Mucosa of rectum (tissue), 2 donors: ENCODE measurements at regions not wholly inside any gene's neighbourhood (a gene's known extent, or its start where the extent isn't known, plus 50 kb on each side); places are given as distances from the start of the nearest gene placed in this dataset.
"Not testable (repeated sequence)": the region's sequence is repeated elsewhere in the genome, so short reads cannot be mapped to it uniquely, and the experiment has no call there.

Experiments used
- H3K27ac ChIP-seq, 2 donors: one replicate each; pipeline ENCODE4 v1.7.0; 2013; ENCODE audit warnings: inconsistent platforms in 2 of 2, low read depth in 2 of 2, low read length in 2 of 2
- H3K27me3 ChIP-seq, 2 donors: one replicate each; pipeline ENCODE4 v1.7.0; 2013; ENCODE audit warnings: low read length in 2 of 2; ENCODE audit not compliant: control insufficient read depth in 2 of 2, insufficient read depth in 2 of 2
- H3K36me3 ChIP-seq, 2 donors: one replicate each; pipeline ENCODE4 v1.7.0; 2013; ENCODE audit warnings: low read length in 2 of 2; ENCODE audit not compliant: control insufficient read depth in 2 of 2, insufficient read depth in 2 of 2
- H3K4me1 ChIP-seq, 2 donors: one replicate each; pipeline ENCODE4 v1.7.0; 2013; ENCODE audit warnings: low read length in 2 of 2, mild to moderate bottlenecking in 1 of 2; ENCODE audit not compliant: control insufficient read depth in 2 of 2, insufficient read depth in 2 of 2
- H3K4me3 ChIP-seq, 2 donors: one replicate each; pipeline ENCODE4 v1.7.0; 2013; ENCODE audit warnings: low read length in 2 of 2
- H3K9ac ChIP-seq, 2 donors: one replicate each; pipeline ENCODE4 v1.7.0; 2013; ENCODE audit warnings: low read length in 2 of 2, low read depth in 1 of 2, mild to moderate bottlenecking in 1 of 2
- H3K9me3 ChIP-seq, 2 donors: one replicate each; pipeline ENCODE4 v1.7.0; 2013; ENCODE audit warnings: low read length in 2 of 2; ENCODE audit not compliant: control insufficient read depth in 2 of 2
- donor health status: healthy.
- donor health status: Normal muscosa, but diverticular disease.

GRCh38 chr16:64345142-64345541 is 776.7 kb downstream of the CDH11 start:
- Histone ChIP-seq H3K4me1 (no peaks in the 10 kb centered on the region), H3K9me3 (no peaks in the 10 kb centered on the region), H3K27me3 (no peaks in the 10 kb centered on the region), H3K36me3 (no peaks in the 10 kb centered on the region), H3K4me3 (no peak overlapping the region), H3K9ac (no peak overlapping the region), H3K27ac (no peak overlapping the region)

- H3K4me1 ChIP-seq, H3K4me3 ChIP-seq, H3K27me3 ChIP-seq, H3K36me3 ChIP-seq, H3K9me3 ChIP-seq, H3K27ac ChIP-seq, H3K9ac ChIP-seq: not testable (repeated sequence)
Observed at GRCh38 chr16:64343820-64344443, 777.9 kb downstream of the CDH11 start.

DNA sequence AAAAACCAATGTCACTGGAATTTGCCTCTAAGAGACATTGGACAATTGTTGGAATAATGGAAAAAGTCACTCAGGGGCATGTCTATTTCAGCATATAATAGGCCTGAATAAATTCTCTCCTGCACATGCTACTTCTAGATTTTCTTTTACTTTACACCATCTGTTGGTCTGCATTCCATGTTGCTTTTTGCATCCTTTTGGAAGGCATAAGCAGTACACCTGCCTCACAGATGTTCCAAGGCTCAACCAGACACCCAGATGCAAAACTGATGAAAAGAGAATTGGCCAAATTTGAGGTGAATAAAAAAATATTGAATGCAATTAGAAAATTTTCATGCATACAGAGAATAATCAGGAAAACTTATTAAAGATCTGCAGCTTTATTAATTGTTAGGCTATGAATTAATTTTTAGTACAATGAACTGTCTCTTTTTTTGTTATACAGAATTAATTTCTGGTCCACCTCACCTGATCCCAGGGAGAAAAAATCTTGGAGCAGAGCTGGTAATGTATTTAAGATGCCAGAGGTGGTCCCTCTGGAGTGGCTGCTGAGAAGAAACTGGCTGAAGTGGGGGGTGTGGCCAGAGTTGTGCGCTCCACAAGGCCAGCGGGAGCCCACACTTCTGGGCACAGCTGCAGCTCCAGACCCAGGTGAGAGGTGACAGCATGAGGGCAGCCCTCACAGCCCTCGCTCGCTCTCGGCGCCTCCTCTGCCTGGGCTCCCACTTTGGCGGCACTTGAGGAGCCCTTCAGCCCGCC is 778.6 kb downstream of the CDH11 start:
- H3K9me3 ChIP-seq, result no peaks in the 10 kb centered on the region
- H3K4me3 ChIP-seq, result no peak overlapping the region
- H3K27ac ChIP-seq, result no peak overlapping the region
- H3K4me1 ChIP-seq, result no peaks in the 10 kb centered on the region
- H3K9ac ChIP-seq, result no peak overlapping the region
- no peaks in the 10 kb centered on the region for H3K36me3 ChIP-seq
- no peaks in the 10 kb centered on the region for H3K27me3 ChIP-seq

GRCh38 chr16:64341336-64341735 is 780.5 kb downstream of the CDH11 start:
- not testable (repeated sequence) for H3K27me3 ChIP-seq, H3K27ac ChIP-seq, H3K9me3 ChIP-seq

DNA sequence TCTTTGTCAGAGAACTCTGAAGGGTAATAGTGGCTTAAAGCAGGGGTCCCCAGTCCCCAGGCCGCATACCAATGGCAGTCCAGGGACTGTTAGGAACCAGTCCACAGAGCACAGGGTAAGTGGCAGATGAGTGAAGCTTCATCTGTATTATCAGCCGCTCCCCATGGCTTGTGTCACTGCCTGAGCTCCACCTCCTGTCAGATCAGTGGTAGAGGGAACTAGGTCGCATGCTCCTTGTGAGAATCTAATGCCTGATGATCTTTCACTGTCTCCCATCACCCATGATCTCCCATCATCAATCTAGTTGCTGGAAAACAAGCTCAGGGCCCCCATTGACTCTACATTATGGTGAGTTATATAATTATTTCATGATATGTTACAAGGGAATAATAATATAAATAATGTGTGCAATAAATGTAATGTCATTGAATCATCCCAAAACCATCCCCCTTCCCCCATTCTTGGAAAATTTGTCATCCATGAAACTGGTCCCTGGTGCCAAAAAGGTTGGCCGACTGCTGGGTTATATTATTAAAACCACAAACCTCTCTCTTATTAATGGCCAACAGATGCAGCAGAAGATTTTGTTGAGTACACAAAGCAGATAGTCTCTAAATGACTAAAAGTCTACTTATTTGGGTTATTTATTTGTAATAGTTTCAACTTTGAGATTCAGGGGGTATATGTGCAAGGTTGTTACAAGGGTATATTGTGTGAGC is 782.7 kb downstream of the CDH11 start:
- Histone ChIP-seq H3K27ac (no peak overlapping the region), H3K36me3 (no peaks in the 10 kb centered on the region), H3K9me3 (no peaks in the 10 kb centered on the region), H3K27me3 (no peaks in the 10 kb centered on the region), H3K9ac (no peak overlapping the region), H3K4me1 (no peaks in the 10 kb centered on the region), H3K4me3 (no peak overlapping the region)

More at GRCh38 chr16:64341336-64341735, 780.5 kb downstream of the CDH11 start:
- not testable (repeated sequence) for H3K9ac ChIP-seq, H3K4me3 ChIP-seq, H3K36me3 ChIP-seq, H3K4me1 ChIP-seq

DNA sequence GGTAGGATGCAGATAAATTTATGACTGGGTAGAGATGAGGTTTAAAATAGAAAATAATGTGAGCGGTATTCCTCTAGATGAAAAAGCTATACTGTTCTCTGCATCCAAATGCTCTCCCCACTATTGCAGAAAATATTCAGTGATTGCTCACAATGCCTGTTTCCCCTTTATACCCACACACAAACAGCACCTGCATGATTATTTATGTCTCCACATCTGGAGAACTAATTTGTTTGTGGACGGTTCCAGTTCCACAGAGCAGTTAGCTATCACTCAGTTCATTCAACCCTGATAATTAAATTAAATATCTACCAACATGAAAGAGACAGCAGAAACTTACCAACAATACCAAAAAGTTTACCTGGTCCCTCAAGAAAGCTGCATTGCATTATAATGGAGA is 800.0 kb downstream of the CDH11 start:
- Histone ChIP-seq H3K27me3 (no peaks in the 10 kb centered on the region), H3K4me1 (no peaks in the 10 kb centered on the region), H3K4me3 (no peak overlapping the region), H3K27ac (no peak overlapping the region), H3K9ac (no peak overlapping the region), H3K36me3 (no peaks in the 10 kb centered on the region), H3K9me3 (no peaks in the 10 kb centered on the region)

GRCh38 chr16:64321066-64321465 is 800.8 kb downstream of the CDH11 start:
- Histone ChIP-seq H3K36me3 (no peaks in the 10 kb centered on the region), H3K4me1 (no peaks in the 10 kb centered on the region), H3K27me3 (no peaks in the 10 kb centered on the region), H3K27ac (no peak overlapping the region), H3K9ac (no peak overlapping the region), H3K4me3 (no peak overlapping the region), H3K9me3 (no peaks in the 10 kb centered on the region)

GRCh38 chr16:64317601-64318000 is 804.3 kb downstream of the CDH11 start:
- Histone ChIP-seq H3K27me3 (no peaks in the 10 kb centered on the region), H3K9ac (no peak overlapping the region), H3K36me3 (no peaks in the 10 kb centered on the region), H3K4me1 (no peaks in the 10 kb centered on the region), H3K4me3 (no peak overlapping the region), H3K27ac (no peak overlapping the region), H3K9me3 (no peaks in the 10 kb centered on the region)

GRCh38 chr16:64313726-64314125 is 808.1 kb downstream of the CDH11 start:
- no peaks in the 10 kb centered on the region for H3K36me3 ChIP-seq
- H3K9me3 ChIP-seq, result peaks cover 0 to 3% of the 10 kb centered on the region in 2 donors
- no peak overlapping the region for H3K9ac ChIP-seq
- no peaks in the 10 kb centered on the region for H3K27me3 ChIP-seq
- H3K4me1 ChIP-seq, result no peaks in the 10 kb centered on the region
- H3K4me3 ChIP-seq, result no peak overlapping the region
- no peak overlapping the region for H3K27ac ChIP-seq

DNA sequence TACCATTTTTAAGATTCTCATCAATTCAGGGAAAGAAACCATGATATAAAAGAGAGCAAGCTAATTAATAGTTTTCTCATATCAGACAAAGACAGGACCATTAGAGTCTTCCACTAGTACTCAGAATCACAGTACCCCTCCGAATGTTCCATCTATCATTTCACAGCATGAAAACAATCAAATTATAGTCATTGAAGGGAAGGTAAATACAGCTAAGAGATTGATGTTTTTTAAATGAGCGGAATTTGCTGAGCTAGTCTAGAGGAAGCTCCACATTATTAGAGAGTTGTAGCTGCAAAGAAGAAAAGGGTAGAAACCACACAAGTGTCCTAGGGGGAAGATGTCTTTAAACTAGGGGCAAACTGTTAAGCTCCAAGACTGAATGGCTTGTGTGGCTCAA is 808.9 kb downstream of the CDH11 start:
- no peaks in the 10 kb centered on the region for H3K27me3 ChIP-seq
- H3K36me3 ChIP-seq, result no peaks in the 10 kb centered on the region
- peaks cover 0 to 3% of the 10 kb centered on the region in 2 donors for H3K9me3 ChIP-seq
- no peak overlapping the region for H3K9ac ChIP-seq
- no peak overlapping the region for H3K27ac ChIP-seq
- no peak overlapping the region for H3K4me3 ChIP-seq
- H3K4me1 ChIP-seq, result no peaks in the 10 kb centered on the region
